ENCODE measurements at regions not wholly inside any gene's neighbourhood (a gene's known extent, or its start where the extent isn't known, plus 50 kb on each side); places are given as distances from the start of the nearest gene placed in this dataset.
"Not testable (repeated sequence)": the region's sequence is repeated elsewhere in the genome, so short reads cannot be mapped to it uniquely, and the experiment has no call there.

- no peak for DNase-seq
Measured at GRCh38 chr7:9082203-9082602, 648.8 kb downstream of the NXPH1 start.

GRCh38 chr7:9083837-9084236, 650.4 kb downstream of the NXPH1 start:
- DNase-seq = no peak

- DNase-seq = no peak
Measured at GRCh38 chr7:9091282-9091681, 657.9 kb downstream of the NXPH1 start.

- peak; percentile 63 for DNase-seq
Measured at GRCh38 chr7:9097565-9098060, 664.2 kb downstream of the NXPH1 start.

GRCh38 chr7:9100289-9100688, 666.9 kb downstream of the NXPH1 start:
- no peak for DNase-seq

- DNase-seq = no peak
Measured at GRCh38 chr7:9102846-9103245, 669.4 kb downstream of the NXPH1 start.

GRCh38 chr7:9106747-9107146, 673.3 kb downstream of the NXPH1 start:
- DNase-seq = no peak

- DNase-seq = no peak
Measured at GRCh38 chr7:9120331-9120730, 686.9 kb downstream of the NXPH1 start.

- peak; percentile 30 for DNase-seq
Measured at GRCh38 chr7:9124320-9124719, 690.9 kb downstream of the NXPH1 start.

- no peak for DNase-seq
Measured at GRCh38 chr7:9125246-9125645, 691.8 kb downstream of the NXPH1 start.

GRCh38 chr7:9127901-9128300, 694.5 kb downstream of the NXPH1 start:
- no peak for DNase-seq

- DNase-seq = no peak
Measured at GRCh38 chr7:9148687-9149086, 715.3 kb downstream of the NXPH1 start.

GRCh38 chr7:9149499-9150082, 716.2 kb downstream of the NXPH1 start:
- DNase-seq = no peak

GRCh38 chr7:9163691-9164090, 730.3 kb downstream of the NXPH1 start:
- DNase-seq = not testable (repeated sequence)

- DNase-seq = no peak
Measured at GRCh38 chr7:9175871-9176270, 742.5 kb downstream of the NXPH1 start.

GRCh38 chr7:9181356-9181755, 747.9 kb downstream of the NXPH1 start:
- no peak for DNase-seq

GRCh38 chr7:9186730-9187129, 753.3 kb downstream of the NXPH1 start:
- DNase-seq = no peak

GRCh38 chr7:9189703-9190102, 756.3 kb downstream of the NXPH1 start:
- peak; percentile 87 for DNase-seq

- no peak for DNase-seq
Measured at GRCh38 chr7:9192969-9193368, 759.6 kb downstream of the NXPH1 start.

- peak; percentile 81 for DNase-seq
Measured at GRCh38 chr7:9200626-9201025, 767.2 kb downstream of the NXPH1 start.

- peak; percentile 41 for DNase-seq
Measured at GRCh38 chr7:9201928-9202327, 768.5 kb downstream of the NXPH1 start.

- DNase-seq = no peak
Measured at GRCh38 chr7:9204571-9204970, 771.2 kb downstream of the NXPH1 start.

- no peak for DNase-seq
Measured at GRCh38 chr7:9210114-9210513, 776.7 kb downstream of the NXPH1 start.

GRCh38 chr7:9217204-9217603, 783.8 kb downstream of the NXPH1 start:
- no peak for DNase-seq

GRCh38 chr7:9226500-9226899, 793.1 kb downstream of the NXPH1 start:
- DNase-seq = no peak

Data from NCI-H446 treated with DMSO at 0.1 percent for 48 hours (cell line).